CD4-positive, CD25-positive, alpha-beta regulatory T cell (primary cell): ENCODE measurements at regions not wholly inside any gene's neighbourhood (a gene's known extent, or its start where the extent isn't known, plus 50 kb on each side); places are given as distances from the start of the nearest gene placed in this dataset.

Experiments used
- ATAC-seq, 2 donors: fragments of 150-1000 bp; cut with Tn5 transposase; one replicate each; pipeline ENCODE4 v1.10.0; 2021; ENCODE audit warnings: low read depth in 2 of 2, moderate number of reproducible peaks in 2 of 2, moderate library complexity in 1 of 2
- DNase-seq, 3 donors: peaks; one replicate each; pipeline versions ENCODE4 v3.0.0 to v3.0.0-alpha.2; 2012 to 2022; ENCODE audit warnings: mixed read lengths in 1 of 3
- H3K27ac ChIP-seq: one replicate; pipeline ENCODE4 v1.7.0; 2013; ENCODE audit warnings: mild to moderate bottlenecking, low read length; ENCODE audit not compliant: insufficient read depth, poor library complexity, severe bottlenecking
- H3K27me3 ChIP-seq: one replicate; pipeline ENCODE4 v1.7.0; 2013; ENCODE audit warnings: low read length; ENCODE audit not compliant: control insufficient read depth, insufficient read depth
- H3K36me3 ChIP-seq: one replicate; pipeline ENCODE4 v1.7.0; 2013; ENCODE audit warnings: mild to moderate bottlenecking, low read length, moderate library complexity; ENCODE audit not compliant: control insufficient read depth, insufficient read depth
- H3K4me1 ChIP-seq: 2 replicates; pipeline ENCODE4 v1.7.0; 2013; ENCODE audit warnings: mild to moderate bottlenecking, low read length; ENCODE audit not compliant: insufficient read depth, control insufficient read depth, poor library complexity, severe bottlenecking
- H3K4me3 ChIP-seq: one replicate; pipeline ENCODE4 v1.7.0; 2013; ENCODE audit warnings: low read depth, mild to moderate bottlenecking, low read length, moderate library complexity
- H3K9me3 ChIP-seq, 2 experiments: 1 replicate in 1 of 2; 2 replicates in 1 of 2; pipeline ENCODE4 v1.7.0; 2013; ENCODE audit warnings: low read length in 2 of 2, mild to moderate bottlenecking in 1 of 2, moderate library complexity in 1 of 2; ENCODE audit not compliant: control insufficient read depth in 2 of 2
- H3K27ac Mint-ChIP-seq, 3 donors: one replicate each; pipeline ENCODE4 v1.8.0; 2020 to 2022; ENCODE audit warnings: mild to moderate bottlenecking in 3 of 3, mixed read lengths in 3 of 3, moderate library complexity in 2 of 3
- H3K27me3 Mint-ChIP-seq: one replicate; pipeline ENCODE4 v1.8.0; 2022; ENCODE audit warnings: mild to moderate bottlenecking, mixed read lengths
- H3K36me3 Mint-ChIP-seq: one replicate; pipeline ENCODE4 v1.8.0; 2020; ENCODE audit warnings: mixed read lengths
- H3K4me1 Mint-ChIP-seq, 4 donors: one replicate each; pipeline ENCODE4 v1.8.0; 2020 to 2022; ENCODE audit warnings: mixed read lengths in 4 of 4, mild to moderate bottlenecking in 1 of 4
- H3K4me3 Mint-ChIP-seq, 4 donors: one replicate each; pipeline ENCODE4 v1.8.0; 2020 to 2022; ENCODE audit warnings: mild to moderate bottlenecking in 4 of 4, mixed read lengths in 4 of 4, moderate library complexity in 3 of 4
- H3K9me3 Mint-ChIP-seq, 7 donors: one replicate each; pipeline ENCODE4 v1.8.0; 2020 to 2022; ENCODE audit warnings: mixed read lengths in 7 of 7, mild to moderate bottlenecking in 3 of 7, moderate library complexity in 2 of 7

GRCh38 chr11:110971140-110971539, 258.9 kb upstream of the ARHGAP20 start:
- H3K4me3 Mint-ChIP-seq = no peak overlapping the region
- no peaks in the 10 kb centered on the region for H3K36me3 ChIP-seq
- H3K4me3 ChIP-seq = no peak overlapping the region
- DNase-seq (no peak), ATAC-seq (no peak)
- H3K9me3 ChIP-seq = no peaks in the 10 kb centered on the region
- no peak overlapping the region for H3K27ac ChIP-seq
- H3K4me1 Mint-ChIP-seq = no peaks in the 10 kb centered on the region
- no peak overlapping the region for H3K27ac Mint-ChIP-seq
- no peaks in the 10 kb centered on the region for H3K4me1 ChIP-seq
- no peaks in the 10 kb centered on the region for H3K27me3 Mint-ChIP-seq
- no peaks in the 10 kb centered on the region for H3K27me3 ChIP-seq
- no peaks in the 10 kb centered on the region for H3K36me3 Mint-ChIP-seq
- peaks cover 0 to 3% (median 0%) of the 10 kb centered on the region in 7 donors for H3K9me3 Mint-ChIP-seq

GRCh38 chr11:110968348-110969062, 256.3 kb upstream of the ARHGAP20 start:
- no peaks in the 10 kb centered on the region for H3K4me1 ChIP-seq
- ATAC-seq = no peak
- no peaks in the 10 kb centered on the region for H3K9me3 ChIP-seq
- no peaks in the 10 kb centered on the region for H3K9me3 Mint-ChIP-seq
- H3K27me3 ChIP-seq = no peaks in the 10 kb centered on the region
- no peak overlapping the region for H3K4me3 ChIP-seq
- H3K36me3 ChIP-seq = no peaks in the 10 kb centered on the region
- no peak overlapping the region for H3K27ac ChIP-seq
- H3K36me3 Mint-ChIP-seq = no peaks in the 10 kb centered on the region
- no peak for DNase-seq
- H3K27me3 Mint-ChIP-seq = no peaks in the 10 kb centered on the region
- no peak overlapping the region for H3K27ac Mint-ChIP-seq
- H3K4me3 Mint-ChIP-seq = no peak overlapping the region
- no peaks in the 10 kb centered on the region for H3K4me1 Mint-ChIP-seq

- H3K4me1 Mint-ChIP-seq = no peaks in the 10 kb centered on the region
- no peak for ATAC-seq
- no peaks in the 10 kb centered on the region for H3K4me1 ChIP-seq
- no peak overlapping the region for H3K27ac Mint-ChIP-seq
- DNase-seq = no peak
- peaks cover 0 to 4% (median 0%) of the 10 kb centered on the region in 7 donors for H3K9me3 Mint-ChIP-seq
- H3K4me3 ChIP-seq = no peak overlapping the region
- no peaks in the 10 kb centered on the region for H3K36me3 Mint-ChIP-seq
- no peaks in the 10 kb centered on the region for H3K9me3 ChIP-seq
- no peak overlapping the region for H3K4me3 Mint-ChIP-seq
- H3K27me3 Mint-ChIP-seq = peaks cover 5% of the 10 kb centered on the region
- H3K27ac ChIP-seq = no peak overlapping the region
- no peaks in the 10 kb centered on the region for H3K27me3 ChIP-seq
- H3K36me3 ChIP-seq = no peaks in the 10 kb centered on the region
Observed at GRCh38 chr11:110966131-110966530, 253.9 kb upstream of the ARHGAP20 start.

GRCh38 chr11:110962921-110963320, 250.7 kb upstream of the ARHGAP20 start:
- H3K27me3 ChIP-seq = no peaks in the 10 kb centered on the region
- H3K9me3 ChIP-seq = no peaks in the 10 kb centered on the region
- H3K4me3 Mint-ChIP-seq = no peak overlapping the region
- no peak overlapping the region for H3K4me3 ChIP-seq
- no peak overlapping the region for H3K27ac ChIP-seq
- H3K4me1 ChIP-seq = no peaks in the 10 kb centered on the region
- H3K27ac Mint-ChIP-seq = no peak overlapping the region
- H3K27me3 Mint-ChIP-seq = peaks cover 7% of the 10 kb centered on the region
- no peaks in the 10 kb centered on the region for H3K4me1 Mint-ChIP-seq
- DNase-seq = no peak
- no peaks in the 10 kb centered on the region for H3K36me3 Mint-ChIP-seq
- peaks cover 0 to 4% (median 0%) of the 10 kb centered on the region in 7 donors for H3K9me3 Mint-ChIP-seq
- ATAC-seq = no peak
- H3K36me3 ChIP-seq = no peaks in the 10 kb centered on the region

GRCh38 chr11:110960167-110960566, 247.9 kb upstream of the ARHGAP20 start:
- Mint-ChIP-seq H3K4me1 (no peaks in the 10 kb centered on the region), H3K36me3 (no peaks in the 10 kb centered on the region), H3K27ac (no peak overlapping the region), H3K9me3 (peaks cover 0 to 4% (median 0%) of the 10 kb centered on the region in 7 donors), H3K27me3 (peaks cover 9% of the 10 kb centered on the region), H3K4me3 (no peak overlapping the region)
- H3K27ac ChIP-seq = no peak overlapping the region
- no peaks in the 10 kb centered on the region for H3K4me1 ChIP-seq
- H3K9me3 ChIP-seq = no peaks in the 10 kb centered on the region
- H3K4me3 ChIP-seq = no peak overlapping the region
- no peaks in the 10 kb centered on the region for H3K27me3 ChIP-seq
- DNase-seq (no peak), ATAC-seq (no peak)
- no peaks in the 10 kb centered on the region for H3K36me3 ChIP-seq

- Histone ChIP-seq H3K4me1 (no peaks in the 10 kb centered on the region), H3K27me3 (no peaks in the 10 kb centered on the region), H3K27ac (no peak overlapping the region), H3K36me3 (no peaks in the 10 kb centered on the region), H3K4me3 (no peak overlapping the region), H3K9me3 (no peaks in the 10 kb centered on the region)
- ATAC-seq (no peak), DNase-seq (no peak)
- no peak overlapping the region for H3K4me3 Mint-ChIP-seq
- H3K9me3 Mint-ChIP-seq = peaks cover 0 to 5% (median 0%) of the 10 kb centered on the region in 7 donors
- H3K4me1 Mint-ChIP-seq = no peaks in the 10 kb centered on the region
- no peaks in the 10 kb centered on the region for H3K36me3 Mint-ChIP-seq
- H3K27ac Mint-ChIP-seq = no peak overlapping the region
- H3K27me3 Mint-ChIP-seq = peaks cover 9% of the 10 kb centered on the region
Observed at GRCh38 chr11:110958216-110958615, 246.0 kb upstream of the ARHGAP20 start.

GRCh38 chr11:110955776-110956175, 243.5 kb upstream of the ARHGAP20 start:
- H3K9me3 Mint-ChIP-seq = peaks cover 0 to 2% (median 0%) of the 10 kb centered on the region in 7 donors
- no peaks in the 10 kb centered on the region for H3K36me3 ChIP-seq
- H3K4me3 ChIP-seq = no peak overlapping the region
- no peak overlapping the region for H3K27ac ChIP-seq
- no peak overlapping the region for H3K27ac Mint-ChIP-seq
- no peaks in the 10 kb centered on the region for H3K4me1 Mint-ChIP-seq
- peaks cover 4% of the 10 kb centered on the region for H3K27me3 Mint-ChIP-seq
- no peak overlapping the region for H3K4me3 Mint-ChIP-seq
- H3K9me3 ChIP-seq = no peaks in the 10 kb centered on the region
- ATAC-seq (no peak), DNase-seq (no peak)
- no peaks in the 10 kb centered on the region for H3K36me3 Mint-ChIP-seq
- no peaks in the 10 kb centered on the region for H3K27me3 ChIP-seq
- H3K4me1 ChIP-seq = no peaks in the 10 kb centered on the region

GRCh38 chr11:110951950-110952503, 239.8 kb upstream of the ARHGAP20 start:
- H3K4me3 ChIP-seq = no peak overlapping the region
- H3K4me3 Mint-ChIP-seq = no peak overlapping the region
- DNase-seq (no peak), ATAC-seq (no peak)
- no peaks in the 10 kb centered on the region for H3K36me3 Mint-ChIP-seq
- no peak overlapping the region for H3K27ac ChIP-seq
- no peaks in the 10 kb centered on the region for H3K9me3 ChIP-seq
- no peaks in the 10 kb centered on the region for H3K36me3 ChIP-seq
- no peaks in the 10 kb centered on the region for H3K4me1 ChIP-seq
- no peaks in the 10 kb centered on the region for H3K4me1 Mint-ChIP-seq
- H3K27me3 ChIP-seq = no peaks in the 10 kb centered on the region
- H3K27ac Mint-ChIP-seq = no peak overlapping the region
- no peaks in the 10 kb centered on the region for H3K27me3 Mint-ChIP-seq
- H3K9me3 Mint-ChIP-seq = peaks cover 0 to 2% (median 0%) of the 10 kb centered on the region in 7 donors
